H1 (cell line): ENCODE measurements at regions not wholly inside any gene's neighbourhood (a gene's known extent, or its start where the extent isn't known, plus 50 kb on each side); places are given as distances from the start of the nearest gene placed in this dataset.

Experiments
- CTCF ChIA-PET: fragments of 300-600 bp; sonication (Branson Sonifier 250); formaldehyde crosslinking; loops from one replicate; lab custom pipeline; 2021; ENCODE audit not compliant: partially characterized antibody; lab: Charles Lee
- POLR2A ChIA-PET: fragments of 300-600 bp; sonication (Branson Sonifier 250); formaldehyde crosslinking; loops from one replicate; lab custom pipeline; 2021; ENCODE audit warnings: inconsistent platforms; ENCODE audit not compliant: partially characterized antibody; lab: Charles Lee
- DNase-seq, 2 experiments: peaks; one replicate each; pipeline versions ENCODE4 v3.0.0 to v3.0.0-alpha.2; 2010 to 2022; ENCODE audit warnings: low spot score in 2 of 2, low read depth in 1 of 2, mixed read lengths in 1 of 2
- FAIRE-seq: peaks from 2 replicates; lab custom pipeline; 2011; peaks lifted over from hg19 to GRCh38; lab: Jason Lieb, UNC
- H2AFZ ChIP-seq: 2 replicates; pipeline ENCODE4 v1.8.1; 2012; ENCODE audit warnings: low read length, inconsistent platforms
- H2AK5ac ChIP-seq: 2 replicates; pipeline ENCODE4 v1.6.1; 2013; ENCODE audit warnings: low read depth, low read length
- H2BK120ac ChIP-seq: replicated peaks from 2 replicates; pipeline ENCODE3; 2013; ENCODE audit warnings: low read depth, low read length, inconsistent platforms
- H2BK12ac ChIP-seq: 2 replicates; pipeline ENCODE4 v1.6.1; 2013; ENCODE audit warnings: low read depth, low read length
- H2BK15ac ChIP-seq: 2 replicates; pipeline ENCODE4 v1.6.1; 2013; ENCODE audit warnings: low read length
- H2BK20ac ChIP-seq: 2 replicates; pipeline ENCODE4 v1.6.1; 2013; ENCODE audit warnings: low read length
- H2BK5ac ChIP-seq: 2 replicates; pipeline ENCODE4 v1.6.1; 2013; ENCODE audit warnings: low read depth, low read length
- H3K14ac ChIP-seq: 2 replicates; pipeline ENCODE4 v1.6.1; 2013; ENCODE audit warnings: inconsistent platforms; ENCODE audit not compliant: insufficient read length
- H3K18ac ChIP-seq: 2 replicates; pipeline ENCODE4 v1.6.1; 2013; ENCODE audit warnings: low read length; ENCODE audit errors: extremely low read depth
- H3K23ac ChIP-seq: 2 replicates; pipeline ENCODE4 v1.6.1; 2013; ENCODE audit warnings: inconsistent platforms; ENCODE audit not compliant: insufficient read length
- H3K23me2 ChIP-seq: 2 replicates; pipeline ENCODE4 v1.6.1; 2013; ENCODE audit warnings: low read depth, low read length
- H3K27ac ChIP-seq: 2 replicates; pipeline ENCODE4 v1.6.1; 2011; ENCODE audit warnings: low read depth, low read length, inconsistent platforms
- H3K27me3 ChIP-seq, 4 experiments: replicated peaks in 1 of 4; 1 replicate in 1 of 4; 2 replicates in 3 of 4; pipeline versions ENCODE4 v1.6.1 to v1.8.1; 2011 to 2013; ENCODE audit warnings: low read length in 3 of 4, mild to moderate bottlenecking in 3 of 4, inconsistent platforms in 2 of 4, mixed read lengths in 2 of 4, moderate library complexity in 1 of 4; ENCODE audit not compliant: control insufficient read depth in 3 of 4, insufficient read depth in 3 of 4; ENCODE audit errors: extremely low read depth in 1 of 4
- H3K36me3 ChIP-seq, 4 experiments: 2 replicates each; pipeline versions ENCODE4 v1.6.1 to v1.8.1; 2011 to 2013; ENCODE audit warnings: mild to moderate bottlenecking in 4 of 4, low read length in 3 of 4, moderate library complexity in 2 of 4, control low read depth in 1 of 4, inconsistent platforms in 1 of 4; ENCODE audit not compliant: insufficient read depth in 4 of 4, control insufficient read depth in 2 of 4
- H3K4ac ChIP-seq: replicated peaks from 2 replicates; pipeline ENCODE3; 2013; ENCODE audit warnings: low read length, low read depth, mixed read lengths, inconsistent platforms; ENCODE audit not compliant: insufficient read length
- H3K4me1 ChIP-seq, 4 experiments: replicated peaks in 1 of 4; 1 replicate in 1 of 4; 2 replicates in 3 of 4; pipeline versions ENCODE4 v1.6.1 to v1.8.1; 2011 to 2013; ENCODE audit warnings: low read length in 3 of 4, inconsistent platforms in 2 of 4, mixed read lengths in 1 of 4; ENCODE audit not compliant: insufficient read depth in 4 of 4, control insufficient read depth in 3 of 4
- H3K4me2 ChIP-seq, 2 experiments: 2 replicates each; pipeline versions ENCODE4 v1.6.1 to v1.8.1; 2011 to 2013; ENCODE audit warnings: low read depth in 2 of 2, low read length in 2 of 2, control low read depth in 1 of 2, inconsistent platforms in 1 of 2, mild to moderate bottlenecking in 1 of 2; ENCODE audit not compliant: insufficient read depth in 1 of 2
- H3K4me3 ChIP-seq, 4 experiments: fragments of 200-600, 300-600 bp in 1 of 4; sonication (generic), shearing (Covaris generic), sonication (Bioruptor Twin) in 1 of 4; 2 replicates each; pipeline versions ENCODE4 v1.5.1 to v1.8.1; 2011 to 2016; ENCODE audit warnings: low read length in 4 of 4, low read depth in 3 of 4, control low read depth in 2 of 4, inconsistent platforms in 2 of 4, mild to moderate bottlenecking in 2 of 4, mixed read lengths in 1 of 4, moderate library complexity in 1 of 4; ENCODE audit not compliant: insufficient read depth in 2 of 4; ENCODE audit errors: extremely low read depth in 1 of 4
- H3K56ac ChIP-seq: replicated peaks from 2 replicates; pipeline ENCODE3; 2013; ENCODE audit warnings: low read depth, mild to moderate bottlenecking, mixed read lengths, low read length, inconsistent platforms; ENCODE audit not compliant: insufficient read length
- H3K79me1 ChIP-seq: 2 replicates; pipeline ENCODE4 v1.6.1; 2013; ENCODE audit warnings: low read depth, low read length, control low read depth
- H3K79me2 ChIP-seq, 2 experiments: 2 replicates each; pipeline versions ENCODE4 v1.6.1 to v1.8.1; 2012 to 2013; ENCODE audit warnings: low read length in 2 of 2, mild to moderate bottlenecking in 2 of 2, inconsistent platforms in 1 of 2; ENCODE audit not compliant: insufficient read depth in 2 of 2, control insufficient read depth in 1 of 2
- H3K9ac ChIP-seq, 4 experiments: replicated peaks in 1 of 4; 1 replicate in 1 of 4; 2 replicates in 3 of 4; pipeline versions ENCODE4 v1.6.1 to v1.8.1; 2011 to 2013; ENCODE audit warnings: low read depth in 3 of 4, low read length in 3 of 4, control low read depth in 2 of 4, mild to moderate bottlenecking in 2 of 4, moderate library complexity in 2 of 4, inconsistent platforms in 1 of 4; ENCODE audit errors: extremely low read depth in 1 of 4
- H3K9me3 ChIP-seq, 2 experiments: 2 replicates each; pipeline versions ENCODE4 v1.6.1 to v1.8.1; 2012 to 2013; ENCODE audit warnings: mild to moderate bottlenecking in 2 of 2, moderate library complexity in 2 of 2, control low read depth in 1 of 2, inconsistent platforms in 1 of 2, low read depth in 1 of 2, low read length in 1 of 2, mixed read lengths in 1 of 2; ENCODE audit not compliant: insufficient read depth in 2 of 2
- H4K20me1 ChIP-seq, 2 experiments: replicated peaks in 1 of 2; 2 replicates each; pipeline versions ENCODE3 to v1.8.1; 2011 to 2013; ENCODE audit warnings: inconsistent platforms in 2 of 2, low read length in 2 of 2, mild to moderate bottlenecking in 1 of 2; ENCODE audit not compliant: insufficient read depth in 2 of 2, control insufficient read depth in 1 of 2
- H4K5ac ChIP-seq: 2 replicates; pipeline ENCODE4 v1.6.1; 2013; ENCODE audit warnings: low read length, low read depth, mixed read lengths, inconsistent platforms; ENCODE audit not compliant: insufficient read length
- H4K8ac ChIP-seq: 2 replicates; pipeline ENCODE4 v1.8.0; 2013; ENCODE audit warnings: mild to moderate bottlenecking, moderate library complexity, low read length, inconsistent platforms; ENCODE audit not compliant: insufficient read depth; ENCODE audit errors: extremely low read depth
- H4K91ac ChIP-seq: replicated peaks from 2 replicates; pipeline ENCODE3; 2013; ENCODE audit warnings: low read length, mixed read lengths, inconsistent platforms; ENCODE audit not compliant: insufficient read length
- BRCA1 ChIP-seq: IDR thresholded peaks from 2 replicates; pipeline ENCODE4 v1.6.1; 2012; ENCODE audit warnings: low read depth, low read length, improper control_type of control experiment
- CBX8 ChIP-seq: fragments of 300-800, 300-1000 bp; sonication (generic); IDR thresholded peaks from 2 replicates; pipeline ENCODE4 v1.7.1; 2016; ENCODE audit warnings: low read depth, low read length, borderline replicate concordance
- CEBPB ChIP-seq: IDR thresholded peaks from 2 replicates; pipeline ENCODE4 v1.6.1; 2012; ENCODE audit warnings: low read depth, low read length
- FOSL1 ChIP-seq: IDR thresholded peaks from 2 replicates; pipeline ENCODE4 v1.6.1; 2011; ENCODE audit warnings: mild to moderate bottlenecking, low read depth, low read length, moderate library complexity; ENCODE audit not compliant: insufficient read depth
- PHF8 ChIP-seq: fragments of 200-600 bp; sonication (generic); conservative IDR thresholded peaks from 2 replicates; pipeline ENCODE4 v1.7.1; 2012; ENCODE audit warnings: low read depth, mild to moderate bottlenecking, inconsistent platforms, low read length, moderate library complexity
- SAP30 ChIP-seq: fragments of 300-600 bp; sonication (generic); IDR thresholded peaks from 2 replicates; pipeline ENCODE4 v1.7.1; 2012; ENCODE audit warnings: low read length, moderate library complexity, mild to moderate bottlenecking, inconsistent platforms; ENCODE audit not compliant: insufficient read depth, insufficient replicate concordance
- YY1 ChIP-seq: IDR thresholded peaks from 2 replicates; pipeline ENCODE4 v1.6.1; 2011; ENCODE audit warnings: low read depth, mild to moderate bottlenecking, low read length
- WGBS, 2 experiments: shearing (Covaris generic) in 1 of 2; methylation state at CpG; one replicate each; pipeline versions ENCODE4 v1.1.6 to v1.1.7; 2013 to 2015; ENCODE audit warnings: low lambda C conversion rate in 2 of 2, mixed read lengths in 2 of 2, inconsistent platforms in 1 of 2, low coverage in 1 of 2, missing lambda C conversion rate in 1 of 2; ENCODE audit not compliant: insufficient replicate concordance in 2 of 2, insufficient coverage in 1 of 2, insufficient read length in 1 of 2; ENCODE audit errors: extremely low coverage in 1 of 2, missing lambda C conversion rate in 1 of 2; 5-methylcytosine and 5-hydroxymethylcytosine counted together

DNA sequence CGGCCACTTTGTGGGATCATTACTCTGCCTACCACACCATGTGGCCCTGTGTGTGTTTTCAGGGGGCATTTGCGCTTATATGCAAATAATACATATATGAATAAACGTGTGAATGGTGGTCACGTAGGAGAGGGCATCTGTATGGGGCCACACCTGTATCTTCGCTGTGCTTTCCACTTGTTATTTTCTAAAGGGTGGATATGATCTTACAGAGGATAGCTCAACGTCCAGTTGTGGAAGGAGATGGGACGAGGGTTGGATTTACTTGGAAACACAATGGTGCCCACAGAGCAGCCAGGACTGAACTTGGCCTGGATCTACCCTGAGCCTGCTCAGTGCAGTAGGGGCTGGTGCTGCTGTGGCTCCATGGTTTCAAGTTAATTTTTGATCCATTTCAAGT is 93.3 kb downstream of the YTHDF1 start:
- no peak overlapping the region for H2AFZ ChIP-seq
- H3K56ac ChIP-seq: no peak overlapping the region
- H4K91ac ChIP-seq: no peak overlapping the region
- POLR2A ChIA-PET: interaction anchor here (0.7 kb wide), 2 partner anchors 50 to 570 kb away, joined by 3 to 4 read pairs; no protein-coding TSS in a partner anchor
- no peak overlapping the region for H3K4me3 ChIP-seq
- CTCF ChIA-PET: interaction anchor here (1.6 to 1.7 kb wide), 2 partner anchors 11 to 19 kb away, joined by 3 read pairs; no protein-coding TSS in a partner anchor
- H4K8ac ChIP-seq: no peak overlapping the region
- WGBS, 2 experiments: 86% methylated on average over 7 of the region's 7 CpGs; no CpG with 5 or more reads in 1 of the 2 experiments
- no peaks in the 10 kb centered on the region for H3K36me3 ChIP-seq
- no peaks in the 10 kb centered on the region for H3K23me2 ChIP-seq
- H3K4me2 ChIP-seq: no peak overlapping the region
- H2BK12ac ChIP-seq: no peak overlapping the region
- no peaks in the 10 kb centered on the region; a peak in 1 of 4 replicates for H3K9me3 ChIP-seq
- peaks cover 0 to 3% of the 10 kb centered on the region in 2 experiments for H4K20me1 ChIP-seq
- no peak overlapping the region for H2BK120ac ChIP-seq
- H4K5ac ChIP-seq: no peak overlapping the region
- DNase-seq (no peak), FAIRE-seq (no peak)
- TF ChIP-seq YY1 (no peak), CEBPB (no peak), SAP30 (no peak), PHF8 (no peak), FOSL1 (no peak), BRCA1 (no peak), CBX8 (no peak)
- no peak overlapping the region for H2BK20ac ChIP-seq
- H3K14ac ChIP-seq: no peak overlapping the region
- H3K23ac ChIP-seq: no peak overlapping the region
- H2AK5ac ChIP-seq: no peak overlapping the region
- H3K4ac ChIP-seq: no peak overlapping the region
- H3K18ac ChIP-seq: no peak overlapping the region
- H2BK15ac ChIP-seq: no peak overlapping the region
- H3K79me2 ChIP-seq: no peaks in the 10 kb centered on the region
- no peaks in the 10 kb centered on the region; a peak in 1 of 7 replicates for H3K4me1 ChIP-seq
- H3K79me1 ChIP-seq: no peaks in the 10 kb centered on the region
- H3K9ac ChIP-seq: no peak overlapping the region
- H3K27me3 ChIP-seq: no peaks in the 10 kb centered on the region; a peak in 2 of 7 replicates
- H2BK5ac ChIP-seq: no peak overlapping the region
- no peak overlapping the region for H3K27ac ChIP-seq
